ENCODE measurements at regions not wholly inside any gene's neighbourhood (a gene's known extent, or its start where the extent isn't known, plus 50 kb on each side); places are given as distances from the start of the nearest gene placed in this dataset.

- no peak overlapping the region for H2AFZ ChIP-seq (ENCODE audit: low read length)
- H3K27me3 ChIP-seq (ENCODE audit: insufficient read depth, low read length) = no peaks in the 10 kb centered on the region
Observed at GRCh38 chr15:69669446-69669845, 216.8 kb downstream of the RPLP1 start.

GRCh38 chr15:69673291-69673881 lies 220.8 kb downstream of the RPLP1 start:
- Histone ChIP-seq H3K79me2 (ENCODE audit: insufficient read depth, low read length) (no peaks in the 10 kb centered on the region), H3K4me1 (ENCODE audit: insufficient read depth, low read length, severe bottlenecking) (peaks cover 9% of the 10 kb centered on the region), H3K9me2 (ENCODE audit: low read depth, low read length) (no peaks in the 10 kb centered on the region), H3K9ac (ENCODE audit: low read length) (no peak overlapping the region), H3K4me2 (ENCODE audit: low read length) (no peak overlapping the region), H3K27ac (ENCODE audit: low read depth, low read length, poor library complexity, severe bottlenecking) (no peak overlapping the region), H4K20me1 (ENCODE audit: insufficient read depth, low read length) (no peaks in the 10 kb centered on the region), H3K27me3 (ENCODE audit: insufficient read depth, low read length) (no peaks in the 10 kb centered on the region; the same call in 1 of the 2 replicates), H2AFZ (ENCODE audit: low read length) (no peak overlapping the region), H3F3A (ENCODE audit: insufficient read depth, low read length) (no peaks in the 10 kb centered on the region), H3K9me3 (ENCODE audit: low read length) (no peaks in the 10 kb centered on the region), H3K36me3 (ENCODE audit: insufficient read depth, low read length) (no peaks in the 10 kb centered on the region), H3K4me3 (ENCODE audit: low read depth, low read length, poor library complexity, severe bottlenecking) (no peak overlapping the region)
- TF ChIP-seq EZH2 (IDR thresholded peaks at IDR 0.05; ENCODE audit: borderline replicate concordance, low read length) (no peak), CTCF (IDR thresholded peaks at IDR 0.05; ENCODE audit: low read length) (no peak)

More at GRCh38 chr15:69669446-69669845, 216.8 kb downstream of the RPLP1 start:
- Histone ChIP-seq H3K9ac (ENCODE audit: low read length) (no peak overlapping the region), H3K79me2 (ENCODE audit: insufficient read depth, low read length) (no peaks in the 10 kb centered on the region), H3K4me3 (ENCODE audit: low read depth, low read length, poor library complexity, severe bottlenecking) (no peak overlapping the region), H3K9me2 (ENCODE audit: low read depth, low read length) (no peaks in the 10 kb centered on the region), H3K27ac (ENCODE audit: low read depth, low read length, poor library complexity, severe bottlenecking) (no peak overlapping the region), H3F3A (ENCODE audit: insufficient read depth, low read length) (no peaks in the 10 kb centered on the region), H4K20me1 (ENCODE audit: insufficient read depth, low read length) (no peaks in the 10 kb centered on the region), H3K9me3 (ENCODE audit: low read length) (no peaks in the 10 kb centered on the region), H3K4me1 (ENCODE audit: insufficient read depth, low read length, severe bottlenecking) (peaks cover 37% of the 10 kb centered on the region), H3K36me3 (ENCODE audit: insufficient read depth, low read length) (no peaks in the 10 kb centered on the region), H3K4me2 (ENCODE audit: low read length) (no peak overlapping the region)
- TF ChIP-seq EZH2 (IDR thresholded peaks at IDR 0.05; ENCODE audit: borderline replicate concordance, low read length) (no peak), CTCF (IDR thresholded peaks at IDR 0.05; ENCODE audit: low read length) (no peak)

DNA sequence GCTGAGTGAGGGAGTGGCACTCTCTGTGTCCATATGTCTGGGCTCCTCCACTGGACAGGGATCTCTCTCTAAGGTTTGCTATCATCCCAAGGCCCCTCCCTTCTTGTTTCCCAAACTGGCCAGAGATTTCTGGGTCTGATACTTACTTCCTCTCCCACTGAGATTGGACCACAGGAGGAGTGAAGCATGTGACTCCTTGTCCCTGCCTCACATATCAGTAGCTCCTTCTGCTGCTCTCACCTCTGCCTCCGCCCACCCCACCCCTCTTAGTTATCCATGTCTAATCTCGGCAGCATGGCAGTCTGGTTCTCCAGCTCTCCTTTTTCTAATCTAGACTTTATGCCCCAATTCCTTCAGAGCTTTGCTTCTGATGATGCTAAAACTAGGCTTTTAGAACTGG lies 223.1 kb downstream of the RPLP1 start:
- Histone ChIP-seq H3K4me3 (ENCODE audit: low read depth, low read length, poor library complexity, severe bottlenecking) (no peak overlapping the region), H3K27me3 (ENCODE audit: insufficient read depth, low read length) (no peaks in the 10 kb centered on the region; the same call in 1 of the 2 replicates), H4K20me1 (ENCODE audit: insufficient read depth, low read length) (no peaks in the 10 kb centered on the region)

More for the DNA sequence above, 223.1 kb downstream of the RPLP1 start:
- Histone ChIP-seq H3K4me1 (ENCODE audit: insufficient read depth, low read length, severe bottlenecking) (peaks cover 7% of the 10 kb centered on the region), H3K9me3 (ENCODE audit: low read length) (no peaks in the 10 kb centered on the region), H3K9me2 (ENCODE audit: low read depth, low read length) (no peaks in the 10 kb centered on the region), H3K27ac (ENCODE audit: low read depth, low read length, poor library complexity, severe bottlenecking) (no peak overlapping the region), H3K4me2 (ENCODE audit: low read length) (no peak overlapping the region), H3K79me2 (ENCODE audit: insufficient read depth, low read length) (no peaks in the 10 kb centered on the region), H3K36me3 (ENCODE audit: insufficient read depth, low read length) (no peaks in the 10 kb centered on the region), H3K9ac (ENCODE audit: low read length) (no peak overlapping the region), H3F3A (ENCODE audit: insufficient read depth, low read length) (no peaks in the 10 kb centered on the region), H2AFZ (ENCODE audit: low read length) (no peak overlapping the region)
- TF ChIP-seq CTCF (IDR thresholded peaks at IDR 0.05; ENCODE audit: low read length) (no peak), EZH2 (IDR thresholded peaks at IDR 0.05; ENCODE audit: borderline replicate concordance, low read length) (no peak)
